H1 (cell line): ENCODE measurements at regions not wholly inside any gene's neighbourhood (a gene's known extent, or its start where the extent isn't known, plus 50 kb on each side); places are given as distances from the start of the nearest gene placed in this dataset.

Experiments
- CTCF ChIA-PET: fragments of 300-600 bp; sonication (Branson Sonifier 250); formaldehyde crosslinking; loops from one replicate; lab custom pipeline; 2021; ENCODE audit not compliant: partially characterized antibody; lab: Charles Lee
- POLR2A ChIA-PET: fragments of 300-600 bp; sonication (Branson Sonifier 250); formaldehyde crosslinking; loops from one replicate; lab custom pipeline; 2021; ENCODE audit warnings: inconsistent platforms; ENCODE audit not compliant: partially characterized antibody; lab: Charles Lee
- DNase-seq, 2 experiments: peaks; one replicate each; pipeline versions ENCODE4 v3.0.0 to v3.0.0-alpha.2; 2010 to 2022; ENCODE audit warnings: low spot score in 2 of 2, low read depth in 1 of 2, mixed read lengths in 1 of 2
- FAIRE-seq: peaks from 2 replicates; lab custom pipeline; 2011; peaks lifted over from hg19 to GRCh38; lab: Jason Lieb, UNC
- H2AFZ ChIP-seq: 2 replicates; pipeline ENCODE4 v1.8.1; 2012; ENCODE audit warnings: low read length, inconsistent platforms
- H2AK5ac ChIP-seq: 2 replicates; pipeline ENCODE4 v1.6.1; 2013; ENCODE audit warnings: low read depth, low read length
- H2BK120ac ChIP-seq: replicated peaks from 2 replicates; pipeline ENCODE3; 2013; ENCODE audit warnings: low read depth, low read length, inconsistent platforms
- H2BK12ac ChIP-seq: 2 replicates; pipeline ENCODE4 v1.6.1; 2013; ENCODE audit warnings: low read depth, low read length
- H2BK15ac ChIP-seq: 2 replicates; pipeline ENCODE4 v1.6.1; 2013; ENCODE audit warnings: low read length
- H2BK20ac ChIP-seq: 2 replicates; pipeline ENCODE4 v1.6.1; 2013; ENCODE audit warnings: low read length
- H2BK5ac ChIP-seq: 2 replicates; pipeline ENCODE4 v1.6.1; 2013; ENCODE audit warnings: low read depth, low read length
- H3K14ac ChIP-seq: 2 replicates; pipeline ENCODE4 v1.6.1; 2013; ENCODE audit warnings: inconsistent platforms; ENCODE audit not compliant: insufficient read length
- H3K18ac ChIP-seq: 2 replicates; pipeline ENCODE4 v1.6.1; 2013; ENCODE audit warnings: low read length; ENCODE audit errors: extremely low read depth
- H3K23ac ChIP-seq: 2 replicates; pipeline ENCODE4 v1.6.1; 2013; ENCODE audit warnings: inconsistent platforms; ENCODE audit not compliant: insufficient read length
- H3K23me2 ChIP-seq: 2 replicates; pipeline ENCODE4 v1.6.1; 2013; ENCODE audit warnings: low read depth, low read length
- H3K27ac ChIP-seq: 2 replicates; pipeline ENCODE4 v1.6.1; 2011; ENCODE audit warnings: low read depth, low read length, inconsistent platforms
- H3K27me3 ChIP-seq, 4 experiments: replicated peaks in 1 of 4; 1 replicate in 1 of 4; 2 replicates in 3 of 4; pipeline versions ENCODE4 v1.6.1 to v1.8.1; 2011 to 2013; ENCODE audit warnings: low read length in 3 of 4, mild to moderate bottlenecking in 3 of 4, inconsistent platforms in 2 of 4, mixed read lengths in 2 of 4, moderate library complexity in 1 of 4; ENCODE audit not compliant: control insufficient read depth in 3 of 4, insufficient read depth in 3 of 4; ENCODE audit errors: extremely low read depth in 1 of 4
- H3K36me3 ChIP-seq, 4 experiments: 2 replicates each; pipeline versions ENCODE4 v1.6.1 to v1.8.1; 2011 to 2013; ENCODE audit warnings: mild to moderate bottlenecking in 4 of 4, low read length in 3 of 4, moderate library complexity in 2 of 4, control low read depth in 1 of 4, inconsistent platforms in 1 of 4; ENCODE audit not compliant: insufficient read depth in 4 of 4, control insufficient read depth in 2 of 4
- H3K4ac ChIP-seq: replicated peaks from 2 replicates; pipeline ENCODE3; 2013; ENCODE audit warnings: low read length, low read depth, mixed read lengths, inconsistent platforms; ENCODE audit not compliant: insufficient read length
- H3K4me1 ChIP-seq, 4 experiments: replicated peaks in 1 of 4; 1 replicate in 1 of 4; 2 replicates in 3 of 4; pipeline versions ENCODE4 v1.6.1 to v1.8.1; 2011 to 2013; ENCODE audit warnings: low read length in 3 of 4, inconsistent platforms in 2 of 4, mixed read lengths in 1 of 4; ENCODE audit not compliant: insufficient read depth in 4 of 4, control insufficient read depth in 3 of 4
- H3K4me2 ChIP-seq, 2 experiments: 2 replicates each; pipeline versions ENCODE4 v1.6.1 to v1.8.1; 2011 to 2013; ENCODE audit warnings: low read depth in 2 of 2, low read length in 2 of 2, control low read depth in 1 of 2, inconsistent platforms in 1 of 2, mild to moderate bottlenecking in 1 of 2; ENCODE audit not compliant: insufficient read depth in 1 of 2
- H3K4me3 ChIP-seq, 4 experiments: fragments of 200-600, 300-600 bp in 1 of 4; sonication (generic), shearing (Covaris generic), sonication (Bioruptor Twin) in 1 of 4; 2 replicates each; pipeline versions ENCODE4 v1.5.1 to v1.8.1; 2011 to 2016; ENCODE audit warnings: low read length in 4 of 4, low read depth in 3 of 4, control low read depth in 2 of 4, inconsistent platforms in 2 of 4, mild to moderate bottlenecking in 2 of 4, mixed read lengths in 1 of 4, moderate library complexity in 1 of 4; ENCODE audit not compliant: insufficient read depth in 2 of 4; ENCODE audit errors: extremely low read depth in 1 of 4
- H3K56ac ChIP-seq: replicated peaks from 2 replicates; pipeline ENCODE3; 2013; ENCODE audit warnings: low read depth, mild to moderate bottlenecking, mixed read lengths, low read length, inconsistent platforms; ENCODE audit not compliant: insufficient read length
- H3K79me1 ChIP-seq: 2 replicates; pipeline ENCODE4 v1.6.1; 2013; ENCODE audit warnings: low read depth, low read length, control low read depth
- H3K79me2 ChIP-seq, 2 experiments: 2 replicates each; pipeline versions ENCODE4 v1.6.1 to v1.8.1; 2012 to 2013; ENCODE audit warnings: low read length in 2 of 2, mild to moderate bottlenecking in 2 of 2, inconsistent platforms in 1 of 2; ENCODE audit not compliant: insufficient read depth in 2 of 2, control insufficient read depth in 1 of 2
- H3K9ac ChIP-seq, 4 experiments: replicated peaks in 1 of 4; 1 replicate in 1 of 4; 2 replicates in 3 of 4; pipeline versions ENCODE4 v1.6.1 to v1.8.1; 2011 to 2013; ENCODE audit warnings: low read depth in 3 of 4, low read length in 3 of 4, control low read depth in 2 of 4, mild to moderate bottlenecking in 2 of 4, moderate library complexity in 2 of 4, inconsistent platforms in 1 of 4; ENCODE audit errors: extremely low read depth in 1 of 4
- H3K9me3 ChIP-seq, 2 experiments: 2 replicates each; pipeline versions ENCODE4 v1.6.1 to v1.8.1; 2012 to 2013; ENCODE audit warnings: mild to moderate bottlenecking in 2 of 2, moderate library complexity in 2 of 2, control low read depth in 1 of 2, inconsistent platforms in 1 of 2, low read depth in 1 of 2, low read length in 1 of 2, mixed read lengths in 1 of 2; ENCODE audit not compliant: insufficient read depth in 2 of 2
- H4K20me1 ChIP-seq, 2 experiments: replicated peaks in 1 of 2; 2 replicates each; pipeline versions ENCODE3 to v1.8.1; 2011 to 2013; ENCODE audit warnings: inconsistent platforms in 2 of 2, low read length in 2 of 2, mild to moderate bottlenecking in 1 of 2; ENCODE audit not compliant: insufficient read depth in 2 of 2, control insufficient read depth in 1 of 2
- H4K5ac ChIP-seq: 2 replicates; pipeline ENCODE4 v1.6.1; 2013; ENCODE audit warnings: low read length, low read depth, mixed read lengths, inconsistent platforms; ENCODE audit not compliant: insufficient read length
- H4K8ac ChIP-seq: 2 replicates; pipeline ENCODE4 v1.8.0; 2013; ENCODE audit warnings: mild to moderate bottlenecking, moderate library complexity, low read length, inconsistent platforms; ENCODE audit not compliant: insufficient read depth; ENCODE audit errors: extremely low read depth
- H4K91ac ChIP-seq: replicated peaks from 2 replicates; pipeline ENCODE3; 2013; ENCODE audit warnings: low read length, mixed read lengths, inconsistent platforms; ENCODE audit not compliant: insufficient read length
- ATF3 ChIP-seq: IDR thresholded peaks from 2 replicates; pipeline ENCODE4 v1.6.1; 2011; ENCODE audit warnings: low read depth, mild to moderate bottlenecking, low read length; ENCODE audit not compliant: insufficient read depth
- JUND ChIP-seq: IDR thresholded peaks from 2 replicates; pipeline ENCODE4 v1.6.1; 2011; ENCODE audit warnings: mild to moderate bottlenecking, improper control_type of control experiment, low read length
- KDM5A ChIP-seq: fragments of 200-600 bp; IDR thresholded peaks from 2 replicates; pipeline ENCODE4 v1.7.1; 2012; ENCODE audit warnings: mild to moderate bottlenecking, low read length, inconsistent platforms, mixed read lengths
- NRF1 ChIP-seq: IDR thresholded peaks from 2 replicates; pipeline ENCODE4 v1.6.1; 2011; ENCODE audit warnings: mild to moderate bottlenecking, low read depth, low read length, improper control_type of control experiment
- PHF8 ChIP-seq: fragments of 200-600 bp; sonication (generic); conservative IDR thresholded peaks from 2 replicates; pipeline ENCODE4 v1.7.1; 2012; ENCODE audit warnings: low read depth, mild to moderate bottlenecking, inconsistent platforms, low read length, moderate library complexity
- RAD21 ChIP-seq, 2 experiments: IDR thresholded peaks in 1 of 2; conservative IDR thresholded peaks in 1 of 2; 2 replicates each; pipeline ENCODE4 v1.6.1; 2011; ENCODE audit warnings: low read depth in 2 of 2, low read length in 2 of 2, improper control_type of control experiment in 1 of 2, inconsistent platforms in 1 of 2, mild to moderate bottlenecking in 1 of 2, moderate library complexity in 1 of 2
- RNF2 ChIP-seq: fragments of 200-900, 300-1000 bp; sonication (generic); IDR thresholded peaks from 2 replicates; pipeline ENCODE4 v1.7.1; 2016; ENCODE audit warnings: borderline replicate concordance, low read depth, mild to moderate bottlenecking, antibody characterized with exemption, low read length; ENCODE audit not compliant: poor library complexity, severe bottlenecking; ENCODE audit errors: missing control alignments
- RXRA ChIP-seq: IDR thresholded peaks from 2 replicates; pipeline ENCODE4 v1.6.1; 2011; ENCODE audit warnings: low read depth, mild to moderate bottlenecking, low read length, moderate library complexity; ENCODE audit not compliant: insufficient read depth
- SIX5 ChIP-seq: IDR thresholded peaks from 2 replicates; pipeline ENCODE4 v1.6.1; 2011; ENCODE audit warnings: mild to moderate bottlenecking, low read depth, low read length
- TAF7 ChIP-seq: optimal IDR thresholded peaks from 2 replicates; pipeline ENCODE3; 2011; ENCODE audit warnings: low read depth, mild to moderate bottlenecking, inconsistent platforms, low read length, moderate library complexity, borderline replicate concordance
- USF2 ChIP-seq: IDR thresholded peaks from 2 replicates; pipeline ENCODE4 v1.6.1; 2011; ENCODE audit warnings: low read length, improper control_type of control experiment
- YY1 ChIP-seq: IDR thresholded peaks from 2 replicates; pipeline ENCODE4 v1.6.1; 2011; ENCODE audit warnings: low read depth, mild to moderate bottlenecking, low read length
- ZNF274 ChIP-seq: IDR thresholded peaks from 2 replicates; pipeline ENCODE4 v1.7.0; 2012; ENCODE audit warnings: low read length, borderline replicate concordance; ENCODE audit errors: extremely low read depth
- WGBS, 2 experiments: shearing (Covaris generic) in 1 of 2; methylation state at CpG; one replicate each; pipeline versions ENCODE4 v1.1.6 to v1.1.7; 2013 to 2015; ENCODE audit warnings: low lambda C conversion rate in 2 of 2, mixed read lengths in 2 of 2, inconsistent platforms in 1 of 2, low coverage in 1 of 2, missing lambda C conversion rate in 1 of 2; ENCODE audit not compliant: insufficient replicate concordance in 2 of 2, insufficient coverage in 1 of 2, insufficient read length in 1 of 2; ENCODE audit errors: extremely low coverage in 1 of 2, missing lambda C conversion rate in 1 of 2; 5-methylcytosine and 5-hydroxymethylcytosine counted together

DNA sequence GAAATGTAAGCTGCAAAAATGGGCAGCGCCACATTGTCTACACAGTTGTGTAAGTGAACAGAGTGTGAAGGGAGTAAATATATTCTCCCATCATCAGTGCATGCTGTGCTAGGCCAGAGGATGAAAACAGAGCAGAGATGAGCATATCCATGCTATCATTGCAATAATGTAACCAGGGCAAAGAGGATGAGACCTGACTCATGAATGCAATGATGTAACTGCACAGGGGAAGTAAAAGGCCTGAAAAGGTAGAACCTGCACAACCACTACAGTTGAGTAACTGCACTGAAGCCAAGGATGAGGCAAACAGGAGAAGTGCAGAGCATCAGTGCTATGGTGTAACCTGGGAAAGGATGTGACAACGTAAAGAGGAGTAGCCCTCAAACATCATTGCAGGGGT is 220.4 kb upstream of the FAM47C start:
- no peak overlapping the region for H4K91ac ChIP-seq
- no peak overlapping the region for H2AK5ac ChIP-seq
- no peaks in the 10 kb centered on the region for H3K79me2 ChIP-seq
- H2AFZ ChIP-seq, result no peak overlapping the region
- FAIRE-seq, result no peak
- no peaks in the 10 kb centered on the region for H3K27me3 ChIP-seq
- H3K56ac ChIP-seq, result no peak overlapping the region
- H3K14ac ChIP-seq, result no peak overlapping the region
- DNase-seq, result no peak
- no peak overlapping the region for H3K4me3 ChIP-seq
- no peak overlapping the region for H2BK15ac ChIP-seq
- H3K4me2 ChIP-seq, result no peak overlapping the region
- no peak overlapping the region for H3K18ac ChIP-seq
- H2BK20ac ChIP-seq, result no peak overlapping the region
- POLR2A ChIA-PET, result no interaction called here
- H2BK5ac ChIP-seq, result no peak overlapping the region
- no peak overlapping the region for H2BK12ac ChIP-seq
- no peak overlapping the region for H4K5ac ChIP-seq
- no peaks in the 10 kb centered on the region for H3K36me3 ChIP-seq
- no peak overlapping the region for H2BK120ac ChIP-seq
- no peaks in the 10 kb centered on the region for H3K79me1 ChIP-seq
- no peak overlapping the region for H3K27ac ChIP-seq
- H4K8ac ChIP-seq, result no peak overlapping the region
- no peak overlapping the region for H3K4ac ChIP-seq
- CTCF ChIA-PET, result no interaction called here
- H3K9me3 ChIP-seq, result no peaks in the 10 kb centered on the region
- H3K9ac ChIP-seq, result no peak overlapping the region
- H3K23me2 ChIP-seq, result no peaks in the 10 kb centered on the region
- 87% methylated on average over 2 of the region's 2 CpGs; no CpG with 5 or more reads in 1 of the 2 experiments for WGBS, 2 experiments
- no peaks in the 10 kb centered on the region for H4K20me1 ChIP-seq
- no peaks in the 10 kb centered on the region for H3K4me1 ChIP-seq
- H3K23ac ChIP-seq, result no peak overlapping the region
- TF ChIP-seq SIX5 (no peak), TAF7 (no peak), RNF2 (no peak), JUND (no peak), RXRA (no peak), RAD21 (IDR thresholded peaks at IDR 0.05 in 1 of 2, conservative IDR thresholded peaks at IDR 0.05 in 1 of 2; ENCODE audit: low read depth in 2 of 2, low read length in 2 of 2) (no peak), NRF1 (no peak), USF2 (no peak), KDM5A (no peak), YY1 (no peak), ATF3 (no peak), PHF8 (no peak), ZNF274 (no peak)
